ENCODE measurements at regions not wholly inside any gene's neighbourhood (a gene's known extent, or its start where the extent isn't known, plus 50 kb on each side); places are given as distances from the start of the nearest gene placed in this dataset.

GRCh38 chr3:15924914-15925313, 127.1 kb upstream of the ANKRD28 start (continued):
- TF ChIP-seq IRF5 (IDR thresholded peaks at IDR 0.05; ENCODE audit: borderline replicate concordance) (no peak), POLR2A (IDR thresholded peaks at IDR 0.05; ENCODE audit: low read depth, low read length) (no peak), MTA2 (IDR thresholded peaks at IDR 0.05; ENCODE audit: low read depth) (no peak), TCF3 (IDR thresholded peaks at IDR 0.05; ENCODE audit: borderline replicate concordance, insufficient read depth, low read depth, low read length) (no peak), ZBTB11 (CRISPR knock-in tag; IDR thresholded peaks at IDR 0.05) (no peak), E4F1 (IDR thresholded peaks at IDR 0.05; ENCODE audit: borderline replicate concordance, partially characterized antibody) (no peak), CEBPB (IDR thresholded peaks at IDR 0.05; ENCODE audit: borderline replicate concordance in 1 of 2, low read depth in 2 of 2, low read length in 2 of 2) (no peak), NFYA (IDR thresholded peaks at IDR 0.05; ENCODE audit: borderline replicate concordance, low read depth, low read length) (no peak)

Measured in GM12878 (cell line).